Daoy (cell line): ENCODE measurements at regions not wholly inside any gene's neighbourhood (a gene's known extent, or its start where the extent isn't known, plus 50 kb on each side); places are given as distances from the start of the nearest gene placed in this dataset.
A peak's percentile ranks its signal among the peaks of the same experiment; 100 is the strongest.

Experiments
- DNase-seq: peaks from one replicate; pipeline ENCODE4 v3.0.0-alpha.2; 2015; ENCODE audit warnings: low read depth

GRCh38 chr10:128894641-128895040 is 572.4 kb upstream of the MGMT start:
- DNase-seq = no peak

DNA sequence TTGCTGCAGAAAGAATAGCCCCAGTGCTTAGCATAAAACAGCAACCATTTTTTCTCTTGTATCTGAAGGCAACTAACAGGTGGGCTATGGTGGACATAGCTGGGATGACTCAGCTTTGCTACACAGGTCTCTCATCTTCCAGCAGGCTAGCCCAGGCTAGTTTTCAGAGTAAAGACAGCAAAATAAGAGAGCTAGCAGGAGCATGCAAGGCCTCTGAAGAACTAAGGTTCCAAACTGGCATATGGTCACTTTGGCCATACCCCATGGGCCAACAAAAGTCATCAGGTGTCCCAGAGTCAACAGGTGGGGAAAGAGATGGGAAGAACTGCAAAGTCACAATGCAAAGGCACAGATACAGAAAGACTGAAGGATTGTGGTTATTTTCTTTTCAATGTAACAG is 571.6 kb upstream of the MGMT start:
- DNase-seq = no peak

DNA sequence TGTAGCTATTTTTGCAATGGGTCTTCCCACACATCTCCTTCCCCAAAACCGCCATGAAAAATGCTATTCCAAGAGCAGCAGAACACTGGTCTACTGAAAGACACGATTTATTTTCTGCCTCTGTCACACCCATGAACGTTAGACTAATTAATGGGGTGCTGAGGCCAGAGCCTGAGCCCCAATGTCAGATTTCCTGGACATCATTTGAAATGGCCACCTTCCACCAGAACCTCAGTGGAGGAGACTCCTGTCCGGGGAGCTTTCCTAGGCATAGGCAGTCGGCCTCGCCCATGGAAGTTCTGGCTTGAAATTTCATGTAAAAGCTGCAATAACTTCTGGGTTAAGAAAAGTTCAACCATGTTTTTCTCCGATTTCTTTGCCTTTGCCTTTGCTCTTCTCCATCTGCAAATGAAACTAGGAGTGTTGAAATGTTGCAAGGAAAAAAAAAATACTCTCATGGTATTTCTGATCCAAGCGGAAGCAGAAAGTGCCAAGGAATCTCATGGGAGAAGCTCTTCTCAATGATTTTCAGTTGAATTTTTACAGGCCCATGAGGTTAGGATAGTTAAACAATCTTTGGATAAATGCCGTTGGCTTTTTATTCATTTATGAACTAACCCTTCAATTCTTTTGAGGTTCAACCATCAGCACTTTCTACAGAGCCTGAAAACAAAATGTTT is 570.8 kb upstream of the MGMT start:
- no peak for DNase-seq

GRCh38 chr10:128896963-128897362 is 570.1 kb upstream of the MGMT start:
- no peak for DNase-seq

GRCh38 chr10:128897401-128898129 is 569.5 kb upstream of the MGMT start:
- DNase-seq = no peak

DNA sequence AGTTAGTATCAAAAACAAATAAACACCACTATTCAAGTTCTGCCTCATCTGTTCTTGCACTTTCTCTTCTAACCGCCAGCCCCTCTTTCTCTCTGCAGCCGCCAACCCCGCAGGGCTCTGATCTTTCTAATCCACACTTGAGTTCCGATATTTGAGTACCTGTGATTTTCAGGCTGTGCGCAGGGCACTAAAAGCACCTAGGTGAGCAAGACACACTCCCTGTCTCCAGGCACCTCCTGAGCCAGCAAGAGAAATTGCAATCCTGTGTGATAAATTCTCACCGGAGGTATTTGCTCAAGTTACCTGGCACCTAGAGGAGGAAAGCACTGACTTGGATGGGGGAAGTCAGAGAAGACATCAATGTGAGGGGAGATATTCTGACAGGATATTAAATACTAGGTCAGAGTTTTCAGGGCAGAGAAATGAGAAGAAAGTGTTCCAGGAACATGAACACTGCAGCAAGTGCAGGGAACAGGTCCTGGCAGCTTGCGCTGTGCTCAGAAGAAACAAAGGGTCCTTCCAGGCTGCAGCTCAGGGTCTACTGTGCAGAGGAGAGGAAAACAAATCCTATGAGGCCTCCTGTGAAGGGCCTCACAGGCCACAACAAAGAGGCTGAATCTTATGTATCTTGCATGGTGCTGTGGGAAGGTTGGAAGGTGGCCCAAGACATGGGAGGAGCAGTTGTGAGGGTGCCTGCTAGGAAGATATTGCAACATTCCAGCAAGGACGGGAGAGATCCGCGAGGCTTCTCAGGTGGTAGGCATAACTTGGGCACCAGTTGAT is 568.7 kb upstream of the MGMT start:
- no peak for DNase-seq

GRCh38 chr10:128898916-128899195 is 568.2 kb upstream of the MGMT start:
- DNase-seq = no peak

DNA sequence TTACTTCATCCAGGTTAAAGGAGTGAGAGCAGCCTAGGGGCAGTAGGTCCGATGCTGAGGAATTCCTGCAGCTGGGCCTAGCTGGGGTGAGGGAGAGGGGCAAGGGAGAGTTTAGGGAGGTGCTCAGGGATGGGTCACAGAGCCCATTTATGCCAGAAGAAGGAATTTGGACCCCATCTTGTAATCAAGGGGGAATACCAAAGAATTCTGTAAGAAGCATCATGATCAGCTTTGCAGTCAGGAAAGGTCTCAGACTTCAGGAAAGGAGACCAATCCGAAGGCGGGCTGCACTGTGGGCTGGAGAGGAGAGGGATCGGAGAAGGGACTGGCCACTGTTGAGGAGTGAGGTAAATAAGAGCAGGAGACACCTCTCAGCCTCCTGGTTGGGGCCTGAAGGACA is 566.6 kb upstream of the MGMT start:
- DNase-seq = no peak

DNA sequence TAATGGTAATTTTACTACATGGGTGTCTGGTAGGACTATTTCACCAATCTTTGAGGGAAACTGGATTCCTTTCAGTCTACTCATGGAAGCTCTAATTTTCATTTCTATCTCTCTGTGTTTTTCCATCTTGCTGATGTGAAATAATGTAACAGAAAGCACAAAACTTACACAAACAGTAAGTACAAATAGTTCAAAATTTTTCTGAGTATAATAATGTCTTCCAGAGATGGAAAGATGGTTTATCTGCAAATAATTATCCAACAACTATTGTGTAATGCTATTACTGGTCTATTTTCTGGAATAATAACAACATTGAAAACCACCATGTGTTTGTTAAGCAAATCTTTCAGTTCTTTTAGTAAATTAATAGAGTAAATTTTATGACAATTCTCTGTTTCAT is 565.8 kb upstream of the MGMT start:
- no peak for DNase-seq

DNA sequence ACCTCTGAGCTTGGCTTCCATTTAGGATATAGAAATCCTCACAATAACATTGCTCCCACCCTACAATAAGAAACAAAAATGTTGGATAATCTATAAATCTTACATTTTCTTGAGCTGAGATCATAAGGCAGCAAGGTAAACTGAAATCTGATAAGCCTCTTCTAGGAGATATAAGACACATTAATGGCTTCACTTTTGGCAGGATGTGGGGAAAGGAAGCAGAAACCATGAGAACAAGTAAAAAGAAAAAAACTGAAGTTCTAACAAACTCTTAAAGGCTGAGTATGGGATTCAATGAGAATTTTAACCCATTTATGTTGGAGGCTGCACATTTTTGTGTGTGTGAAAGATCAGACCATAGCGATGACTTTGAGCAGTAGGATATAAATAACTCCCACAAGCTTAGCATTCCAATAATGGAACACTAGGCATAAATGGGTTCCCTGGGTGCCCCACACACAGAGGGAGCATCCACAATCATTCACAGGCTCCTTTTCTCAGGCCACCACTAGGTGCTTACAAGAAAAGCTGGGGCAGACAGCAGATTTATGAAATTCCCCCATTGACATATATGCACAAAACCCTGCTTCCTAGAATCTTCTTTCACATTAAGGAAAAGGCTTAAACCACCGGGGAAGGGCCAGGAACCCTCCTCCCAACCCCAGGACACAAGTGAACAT is 564.9 kb upstream of the MGMT start:
- no peak for DNase-seq

GRCh38 chr10:128907155-128907941 is 559.7 kb upstream of the MGMT start:
- DNase-seq = no peak

- peak; percentile 59 for DNase-seq
Measured at GRCh38 chr10:128908099-128908498, 558.9 kb upstream of the MGMT start.

GRCh38 chr10:128908499-128908898 is 558.5 kb upstream of the MGMT start:
- DNase-seq = no peak

DNA sequence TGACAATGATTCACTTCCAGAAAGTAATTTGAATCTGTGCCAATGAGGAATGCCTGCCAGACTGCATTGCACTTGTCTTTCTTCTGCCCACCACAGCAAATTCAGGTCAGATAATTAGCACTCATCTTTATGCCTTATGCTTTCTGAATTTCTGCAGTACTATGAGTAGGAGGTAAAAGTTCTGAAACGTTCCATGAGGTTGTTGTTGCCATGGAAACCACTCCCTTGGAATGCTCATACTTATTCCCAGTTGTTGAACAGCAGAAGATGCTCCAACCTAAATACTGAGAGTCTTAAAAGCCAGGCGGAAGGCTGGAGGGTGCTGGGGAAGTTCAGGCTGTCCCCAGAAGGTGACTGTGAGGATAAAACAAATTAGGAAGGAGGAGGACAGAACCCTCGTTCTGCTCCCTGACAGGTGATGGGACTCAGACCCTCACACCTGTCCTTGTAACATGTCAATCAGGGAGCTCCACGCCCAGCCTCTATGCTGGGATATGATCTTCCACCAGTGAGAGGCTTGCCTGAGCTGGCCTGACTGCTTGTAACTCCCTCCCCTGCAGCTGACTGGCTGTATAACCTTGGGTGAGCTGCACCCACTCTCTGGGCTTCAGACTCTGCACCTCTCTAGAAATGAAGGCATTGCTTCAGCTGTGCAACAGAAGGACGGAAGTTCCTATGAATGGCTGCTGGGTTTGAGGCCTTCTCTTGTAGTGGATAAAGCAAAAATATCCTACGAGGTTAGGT is 554.3 kb upstream of the MGMT start:
- no peak for DNase-seq

DNA sequence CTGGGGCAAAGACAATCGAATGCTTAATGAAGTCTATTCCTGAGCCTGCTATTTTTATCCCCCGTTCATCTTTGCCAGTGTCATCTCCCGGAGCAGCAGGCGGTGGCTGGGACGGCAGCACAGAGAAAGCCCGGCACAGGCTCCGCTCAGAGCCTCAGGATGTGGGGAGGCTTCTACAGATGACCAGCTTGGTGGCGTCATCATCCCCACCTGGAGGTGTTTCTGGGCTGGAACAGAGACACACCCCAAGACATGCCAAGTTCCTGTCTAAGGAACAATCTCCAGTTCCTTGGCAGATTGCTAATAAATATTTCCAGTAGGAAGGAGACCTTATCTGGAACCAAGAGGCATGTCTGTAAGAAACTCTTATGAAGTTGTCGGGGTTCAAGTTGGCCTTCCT is 552.4 kb upstream of the MGMT start:
- DNase-seq = no peak

DNA sequence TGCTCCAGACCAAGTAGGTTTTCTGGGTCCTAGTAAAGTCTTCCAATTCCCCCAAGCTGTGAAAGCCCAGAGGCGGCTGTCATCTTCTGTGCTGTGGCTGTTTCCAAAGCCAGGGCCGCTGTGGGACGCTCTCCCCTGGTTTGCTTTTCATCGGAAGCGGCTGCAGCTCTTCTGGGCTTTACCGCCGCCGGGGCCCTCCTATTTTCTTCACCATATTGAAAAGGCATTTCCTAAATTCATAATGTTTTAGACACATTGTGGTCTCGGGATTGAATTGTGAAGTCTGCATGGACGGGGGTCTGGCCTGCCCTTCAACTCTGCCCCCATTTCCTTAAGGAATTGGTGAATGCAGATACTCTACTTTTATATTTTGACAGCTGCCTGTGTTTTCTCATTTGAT is 551.4 kb upstream of the MGMT start:
- no peak for DNase-seq

DNA sequence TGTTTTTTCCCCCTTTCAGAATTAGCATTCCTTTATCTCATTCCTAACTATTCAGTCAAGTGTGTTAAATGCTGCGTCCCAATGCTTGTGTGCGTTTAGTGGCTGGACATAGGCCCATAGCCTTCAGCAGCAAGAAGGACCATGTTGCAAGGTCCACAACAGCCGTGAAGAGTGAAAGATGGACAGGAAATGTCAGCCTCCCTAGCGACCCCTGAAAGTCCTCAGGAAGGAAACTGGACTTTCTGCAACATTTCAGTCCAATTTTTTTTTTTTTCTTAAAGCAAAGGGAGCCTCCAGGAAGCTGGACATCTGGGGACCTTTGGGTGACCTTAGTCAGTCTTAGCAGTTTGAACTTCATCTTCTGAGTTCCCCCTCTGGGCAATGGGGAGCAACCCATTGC is 550.7 kb upstream of the MGMT start:
- no peak for DNase-seq

GRCh38 chr10:128921389-128922022 is 545.5 kb upstream of the MGMT start:
- no peak for DNase-seq

DNA sequence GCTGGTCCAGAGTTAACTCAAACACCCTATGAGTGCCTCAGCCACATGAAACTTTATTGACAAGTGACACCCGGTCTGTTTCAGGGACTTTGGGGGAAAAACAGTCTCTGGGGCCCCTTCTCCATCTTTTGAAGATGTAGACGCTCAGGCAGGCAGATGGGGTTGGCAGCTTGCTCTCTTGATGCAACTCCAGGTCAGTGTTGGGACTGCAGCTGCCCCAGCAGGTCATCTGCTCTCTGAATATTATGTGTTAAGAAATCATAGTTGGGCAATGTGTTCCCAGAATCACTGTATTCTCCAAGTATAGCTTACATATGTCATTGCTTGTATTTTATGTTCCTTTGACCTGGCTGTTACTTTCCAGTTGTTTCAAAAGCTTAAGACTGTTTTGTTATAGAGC is 544.9 kb upstream of the MGMT start:
- no peak for DNase-seq

- no peak for DNase-seq
Measured at GRCh38 chr10:128922619-128923196, 544.3 kb upstream of the MGMT start.
